Right cardiac atrium (tissue), 5 donors: ENCODE measurements at regions not wholly inside any gene's neighbourhood (a gene's known extent, or its start where the extent isn't known, plus 50 kb on each side); places are given as distances from the start of the nearest gene placed in this dataset.

Source experiments
- ATAC-seq, 2 donors: fragments of 200-7000 bp; cut with Tn5 transposase; one replicate each; pipeline versions ENCODE4 v1.8.0 to v1.9.1; 2020; ENCODE audit warnings: moderate library complexity in 2 of 2, mild to moderate bottlenecking in 1 of 2
- DNase-seq, 3 donors: peaks; one replicate each; pipeline ENCODE4 v3.0.0-alpha.2; 2020
- H3K27ac ChIP-seq: one replicate; pipeline ENCODE4 v1.5.1; 2013; ENCODE audit warnings: mild to moderate bottlenecking, low read length, control low read depth, moderate library complexity
- H3K27me3 ChIP-seq: one replicate; pipeline ENCODE4 v1.6.1; 2013; ENCODE audit not compliant: control insufficient read depth, insufficient read depth
- H3K4me1 ChIP-seq: one replicate; pipeline ENCODE4 v1.6.1; 2013; ENCODE audit warnings: low read length; ENCODE audit not compliant: control insufficient read depth, insufficient read depth
- H3K4me3 ChIP-seq: one replicate; pipeline ENCODE4 v1.5.1; 2013; ENCODE audit warnings: low read length, control low read depth
- H3K9me3 ChIP-seq: one replicate; pipeline ENCODE4 v1.6.1; 2013; ENCODE audit warnings: low read length; ENCODE audit not compliant: control insufficient read depth
- WGBS: extraction: QIAGEN DNeasy Blood & Tissue Kit; methylation state at CpG from one replicate; pipeline ENCODE4 v1.1.7; 2013; 5-methylcytosine and 5-hydroxymethylcytosine counted together
- intact Hi-C, 4 donors: fragments of 100-400 bp; cut with DNase I; formaldehyde crosslinking; loops; one replicate each; pipeline versions ENCODE4 v1.11.0 to v1.14.0; 2022 to 2023
- donor health status: healthy with polysubstance abuse.
- donor health status: DM: no; HTN: yes; CAD: no.
- donor health status: DM: no; HTN: no; CAD: no.
- donor health status: DM: no; HTN: yes; CAD: no; lungs with severe emphysema.
- donor health status: DM: yes; HTN: yes; CAD: no.

GRCh38 chr3:159439346-159439745 lies 549.3 kb upstream of the IL12A start:
- Histone ChIP-seq H3K27me3 (no peaks in the 10 kb centered on the region), H3K9me3 (no peaks in the 10 kb centered on the region), H3K4me3 (no peak overlapping the region), H3K4me1 (no peaks in the 10 kb centered on the region), H3K27ac (no peak overlapping the region)
- ATAC-seq = no peak
- intact Hi-C loops = no loop called here
- 87% methylated on average over 4 of the region's 4 CpGs for WGBS
- DNase-seq = no peak

- no peak overlapping the region for H3K27ac ChIP-seq
- ATAC-seq (no peak), DNase-seq (no peak)
- no peaks in the 10 kb centered on the region for H3K9me3 ChIP-seq
- H3K4me3 ChIP-seq = no peak overlapping the region
- 53% methylated on average over 1 of the region's 1 CpG for whole genome bisulfite sequencing
- intact Hi-C loops = no loop called here
- no peaks in the 10 kb centered on the region for H3K4me1 ChIP-seq
- no peaks in the 10 kb centered on the region for H3K27me3 ChIP-seq
Observed at GRCh38 chr3:159441279-159441678, 547.4 kb upstream of the IL12A start.

GRCh38 chr3:159443266-159443665 lies 545.4 kb upstream of the IL12A start:
- no peaks in the 10 kb centered on the region for H3K27me3 ChIP-seq
- DNase-seq (no peak), ATAC-seq (no peak)
- 95% methylated on average over 5 of the region's 5 CpGs for WGBS
- H3K4me1 ChIP-seq = no peaks in the 10 kb centered on the region
- no peak overlapping the region for H3K4me3 ChIP-seq
- H3K9me3 ChIP-seq = no peaks in the 10 kb centered on the region
- intact Hi-C loops = no loop called here
- no peak overlapping the region for H3K27ac ChIP-seq

- intact Hi-C loops = no loop called here
- Histone ChIP-seq H3K27ac (no peak overlapping the region), H3K4me3 (no peak overlapping the region), H3K9me3 (no peaks in the 10 kb centered on the region), H3K27me3 (no peaks in the 10 kb centered on the region), H3K4me1 (no peaks in the 10 kb centered on the region)
- ATAC-seq = no peak
- WGBS = 59% methylated on average over 3 of the region's 3 CpGs
- no peak for DNase-seq
Observed at GRCh38 chr3:159447841-159448240, 540.8 kb upstream of the IL12A start.

GRCh38 chr3:159448902-159449301 lies 539.7 kb upstream of the IL12A start:
- H3K4me3 ChIP-seq = no peak overlapping the region
- no peaks in the 10 kb centered on the region for H3K4me1 ChIP-seq
- ATAC-seq = no peak
- H3K27me3 ChIP-seq = no peaks in the 10 kb centered on the region
- WGBS = 93% methylated on average over 1 of the region's 1 CpG
- intact Hi-C loops = no loop called here
- DNase-seq = no peak
- H3K27ac ChIP-seq = no peak overlapping the region
- no peaks in the 10 kb centered on the region for H3K9me3 ChIP-seq

- Histone ChIP-seq H3K4me1 (no peaks in the 10 kb centered on the region), H3K27me3 (no peaks in the 10 kb centered on the region), H3K27ac (no peak overlapping the region), H3K9me3 (no peaks in the 10 kb centered on the region), H3K4me3 (no peak overlapping the region)
- intact Hi-C loops = no loop called here
- no peak for ATAC-seq
- WGBS = 87% methylated on average over 3 of the region's 3 CpGs
- DNase-seq = no peak
Observed at GRCh38 chr3:159451067-159451466, 537.6 kb upstream of the IL12A start.

- Histone ChIP-seq H3K4me1 (no peaks in the 10 kb centered on the region), H3K9me3 (no peaks in the 10 kb centered on the region), H3K4me3 (no peak overlapping the region), H3K27me3 (no peaks in the 10 kb centered on the region), H3K27ac (no peak overlapping the region)
- ATAC-seq = no peak
- no peak for DNase-seq
- 69% methylated on average over 1 of the region's 1 CpG for WGBS
- intact Hi-C loops = no loop called here
Observed at GRCh38 chr3:159451482-159451881, 537.2 kb upstream of the IL12A start.

- 86% methylated on average over 5 of the region's 5 CpGs for WGBS
- intact Hi-C loops = no loop called here
- ATAC-seq (no peak), DNase-seq (no peak)
- Histone ChIP-seq H3K27me3 (no peaks in the 10 kb centered on the region), H3K9me3 (no peaks in the 10 kb centered on the region), H3K4me1 (peaks cover under 1% of the 10 kb centered on the region), H3K27ac (no peak overlapping the region), H3K4me3 (no peak overlapping the region)
Observed at GRCh38 chr3:159453036-159453435, 535.6 kb upstream of the IL12A start.

GRCh38 chr3:159453945-159454344 lies 534.7 kb upstream of the IL12A start:
- Histone ChIP-seq H3K9me3 (no peaks in the 10 kb centered on the region), H3K27me3 (no peaks in the 10 kb centered on the region), H3K27ac (no peak overlapping the region), H3K4me1 (peaks cover 3% of the 10 kb centered on the region), H3K4me3 (no peak overlapping the region)
- DNase-seq = no peak
- intact Hi-C loops = no loop called here
- 87% methylated on average over 2 of the region's 2 CpGs for WGBS
- no peak for ATAC-seq

- no peak overlapping the region for H3K4me3 ChIP-seq
- WGBS = 95% methylated on average over 5 of the region's 5 CpGs
- H3K27ac ChIP-seq = no peak overlapping the region
- no peaks in the 10 kb centered on the region for H3K9me3 ChIP-seq
- intact Hi-C loops = no loop called here
- DNase-seq (no peak), ATAC-seq (no peak)
- H3K27me3 ChIP-seq = no peaks in the 10 kb centered on the region
- H3K4me1 ChIP-seq = peaks cover 3% of the 10 kb centered on the region
Observed at GRCh38 chr3:159455741-159456181, 532.9 kb upstream of the IL12A start.

- Histone ChIP-seq H3K9me3 (peaks cover 2% of the 10 kb centered on the region), H3K4me1 (peaks cover 5% of the 10 kb centered on the region), H3K27me3 (no peaks in the 10 kb centered on the region), H3K4me3 (no peak overlapping the region), H3K27ac (no peak overlapping the region)
- ATAC-seq (no peak), DNase-seq (no peak)
- 59% methylated on average over 2 of the region's 2 CpGs for WGBS
- intact Hi-C loops = no loop called here
Observed at GRCh38 chr3:159458010-159458409, 530.6 kb upstream of the IL12A start.

GRCh38 chr3:159458982-159459381 lies 529.7 kb upstream of the IL12A start:
- Histone ChIP-seq H3K4me3 (no peak overlapping the region), H3K9me3 (peaks cover 2% of the 10 kb centered on the region), H3K27me3 (no peaks in the 10 kb centered on the region), H3K27ac (no peak overlapping the region), H3K4me1 (peaks cover 5% of the 10 kb centered on the region)
- WGBS = 91% methylated on average over 2 of the region's 2 CpGs
- DNase-seq (no peak), ATAC-seq (no peak)
- intact Hi-C loops = no loop called here
